Brain microvascular endothelial cell (primary cell): ENCODE measurements at regions not wholly inside any gene's neighbourhood (a gene's known extent, or its start where the extent isn't known, plus 50 kb on each side); places are given as distances from the start of the nearest gene placed in this dataset.

Source experiments
- DNase-seq: peaks from one replicate; pipeline ENCODE4 v3.0.0-alpha.2; 2020
- H3K27ac ChIP-seq: fragments of 250-450 bp; sonication (Bioruptor Pico); 2 replicates; pipeline ENCODE4 v1.5.1; 2020; ENCODE audit warnings: mild to moderate bottlenecking, moderate library complexity
- H3K27me3 ChIP-seq: fragments of 250-450 bp; sonication (Bioruptor Pico); replicated peaks from 2 replicates; pipeline ENCODE4 v1.5.1; 2020; ENCODE audit warnings: mild to moderate bottlenecking
- H3K36me3 ChIP-seq: fragments of 250-450 bp; sonication (Bioruptor Pico); replicated peaks from 2 replicates; pipeline ENCODE4 v1.5.1; 2020; ENCODE audit warnings: mild to moderate bottlenecking
- H3K4me3 ChIP-seq: 2 replicates; pipeline ENCODE4 v1.5.1; 2011; ENCODE audit warnings: low read depth, mild to moderate bottlenecking, control low read depth, low read length, moderate library complexity
- in situ Hi-C: cut with HindIII; loops from 2 replicates; pipeline ENCODE4 v1.10.0; 2017; ENCODE audit warnings: low sequenced_read_pairs, low pct_ligation_motif_present
- TF ChIP-seq, protein P1 (sequence below): IDR thresholded peaks from 2 replicates; pipeline ENCODE4 v1.5.1; 2011; ENCODE audit warnings: low read depth, mild to moderate bottlenecking, moderate library complexity, low read length, control low read depth, inconsistent platforms; ENCODE audit errors: missing control alignments

DNA sequence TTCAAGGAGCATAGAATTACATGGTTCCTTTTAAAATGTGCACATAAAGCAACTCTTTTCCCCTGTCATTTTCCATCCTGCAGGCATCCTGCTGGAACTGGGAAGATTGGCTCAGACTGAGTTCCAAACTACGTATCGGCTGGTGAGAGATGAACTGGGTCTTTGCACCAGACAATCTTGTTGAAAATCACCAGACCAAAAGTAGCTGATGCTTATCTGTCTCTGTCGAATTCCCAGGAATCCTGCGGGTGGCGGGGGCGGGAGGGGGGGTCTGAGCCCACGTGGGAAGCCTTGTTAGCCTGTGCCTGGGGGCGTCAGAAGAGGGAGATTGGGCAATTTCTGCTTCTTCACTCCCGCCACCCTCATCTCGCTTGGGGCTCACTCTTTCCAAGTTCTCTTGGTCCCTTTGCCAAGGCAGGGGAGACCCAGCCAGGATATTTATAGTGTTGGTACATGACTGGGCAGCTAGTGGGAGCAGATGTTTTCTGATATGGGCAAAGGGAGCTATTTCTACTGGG is 90.1 kb upstream of the SLC25A33 start:
- no peaks in the 10 kb centered on the region for H3K27me3 ChIP-seq
- TF ChIP-seq, protein P1, sequence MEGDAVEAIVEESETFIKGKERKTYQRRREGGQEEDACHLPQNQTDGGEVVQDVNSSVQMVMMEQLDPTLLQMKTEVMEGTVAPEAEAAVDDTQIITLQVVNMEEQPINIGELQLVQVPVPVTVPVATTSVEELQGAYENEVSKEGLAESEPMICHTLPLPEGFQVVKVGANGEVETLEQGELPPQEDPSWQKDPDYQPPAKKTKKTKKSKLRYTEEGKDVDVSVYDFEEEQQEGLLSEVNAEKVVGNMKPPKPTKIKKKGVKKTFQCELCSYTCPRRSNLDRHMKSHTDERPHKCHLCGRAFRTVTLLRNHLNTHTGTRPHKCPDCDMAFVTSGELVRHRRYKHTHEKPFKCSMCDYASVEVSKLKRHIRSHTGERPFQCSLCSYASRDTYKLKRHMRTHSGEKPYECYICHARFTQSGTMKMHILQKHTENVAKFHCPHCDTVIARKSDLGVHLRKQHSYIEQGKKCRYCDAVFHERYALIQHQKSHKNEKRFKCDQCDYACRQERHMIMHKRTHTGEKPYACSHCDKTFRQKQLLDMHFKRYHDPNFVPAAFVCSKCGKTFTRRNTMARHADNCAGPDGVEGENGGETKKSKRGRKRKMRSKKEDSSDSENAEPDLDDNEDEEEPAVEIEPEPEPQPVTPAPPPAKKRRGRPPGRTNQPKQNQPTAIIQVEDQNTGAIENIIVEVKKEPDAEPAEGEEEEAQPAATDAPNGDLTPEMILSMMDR, result no peak
- in situ Hi-C loops, result no loop called here
- peak overlapping the region; percentile 28 for H3K27ac ChIP-seq
- H3K36me3 ChIP-seq, result no peaks in the 10 kb centered on the region
- peak; percentile 38 for DNase-seq
- H3K4me3 ChIP-seq, result no peak overlapping the region

DNA sequence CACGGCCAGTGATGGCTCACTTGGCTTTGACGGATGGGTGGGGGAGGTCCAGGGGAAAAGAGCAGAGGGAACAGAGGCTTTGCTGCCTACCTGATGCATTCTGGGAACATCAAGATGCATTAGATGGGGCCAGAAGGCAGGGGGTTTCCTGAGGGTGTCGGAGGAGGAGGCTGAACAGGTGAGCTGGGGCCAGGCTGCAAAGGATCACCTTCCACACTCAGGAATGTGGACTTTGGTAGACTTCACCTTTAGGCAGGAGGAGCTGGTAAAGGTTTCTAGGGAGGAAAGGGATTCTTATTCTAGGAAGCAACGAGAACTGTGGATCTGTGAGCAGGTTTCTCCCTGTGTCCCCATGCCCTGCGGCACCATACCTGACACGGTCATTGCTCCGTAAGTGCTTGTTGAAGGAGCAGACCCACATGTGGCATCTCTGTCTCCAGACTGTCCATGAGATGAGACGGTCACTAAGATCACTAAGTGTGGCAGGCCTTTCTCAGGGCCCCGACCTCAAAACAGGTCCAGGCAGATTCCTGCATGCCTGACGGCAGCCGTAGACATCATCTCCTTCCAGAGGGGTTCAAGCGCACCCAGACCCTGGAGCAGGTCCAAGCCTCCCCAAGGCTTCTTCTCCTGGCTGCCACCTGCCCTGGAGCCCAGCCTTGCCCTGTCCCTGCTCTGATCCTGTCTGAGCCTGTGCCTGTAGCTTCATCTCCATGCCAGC is 89.1 kb upstream of the SLC25A33 start:
- Histone ChIP-seq H3K27me3 (no peaks in the 10 kb centered on the region), H3K36me3 (no peaks in the 10 kb centered on the region), H3K27ac (no peak overlapping the region), H3K4me3 (no peak overlapping the region)
- in situ Hi-C loops, result no loop called here
- TF ChIP-seq, protein P1, result no peak
- no peak for DNase-seq

DNA sequence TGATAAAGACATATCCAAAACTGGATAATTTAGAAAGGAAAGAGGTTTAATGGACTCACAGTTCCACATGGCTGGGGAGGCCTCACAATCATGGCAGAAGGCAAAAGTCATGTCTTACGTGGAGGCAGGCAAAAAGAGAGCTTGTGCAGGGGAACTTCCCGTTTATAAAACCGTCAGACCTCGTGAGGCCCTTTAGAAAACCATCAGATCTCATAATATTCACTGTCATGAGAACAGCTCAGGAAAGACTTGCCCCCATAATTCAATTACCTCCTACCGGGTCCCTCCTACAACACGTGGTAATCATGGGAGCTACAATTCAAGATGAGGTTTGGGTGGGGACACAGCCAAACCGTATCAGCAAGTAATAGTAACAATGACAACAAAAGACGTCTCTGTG is 88.2 kb upstream of the SLC25A33 start:
- Histone ChIP-seq H3K27ac (no peak overlapping the region), H3K36me3 (no peaks in the 10 kb centered on the region), H3K4me3 (no peak overlapping the region), H3K27me3 (no peaks in the 10 kb centered on the region)
- TF ChIP-seq, protein P1, result no peak
- no peak for DNase-seq
- in situ Hi-C loops, result no loop called here

DNA sequence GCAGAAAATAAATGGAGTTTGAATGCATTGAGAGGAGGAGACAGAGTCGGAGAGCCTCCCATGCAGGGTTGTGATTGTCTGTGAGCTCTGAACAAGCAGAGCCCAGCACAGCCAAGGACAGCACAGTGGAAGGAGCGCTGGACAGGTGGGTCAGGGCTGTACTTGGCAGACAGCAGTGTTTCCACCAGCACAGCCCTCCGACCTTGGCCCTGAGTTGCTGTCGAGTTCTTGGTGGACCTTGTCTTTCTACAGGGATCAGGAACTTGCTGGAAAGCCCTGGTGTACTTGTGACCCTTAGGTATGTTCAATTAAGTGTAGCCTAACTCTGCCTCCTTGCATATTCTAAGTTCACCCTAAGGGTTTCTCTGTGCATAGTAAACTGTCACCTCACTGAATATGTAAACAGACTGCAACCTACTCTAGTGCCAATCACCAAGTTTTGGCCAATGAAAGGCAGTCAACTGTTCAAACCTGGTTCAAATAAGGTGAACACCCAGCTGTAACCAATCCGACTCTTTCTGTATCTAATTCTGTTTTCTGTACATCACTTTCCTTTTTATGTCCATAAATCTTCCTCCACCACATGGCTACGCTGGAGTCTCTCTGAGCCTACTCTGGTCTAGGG is 86.6 kb upstream of the SLC25A33 start:
- H3K27me3 ChIP-seq, result no peaks in the 10 kb centered on the region
- no peaks in the 10 kb centered on the region for H3K36me3 ChIP-seq
- no peak overlapping the region for H3K27ac ChIP-seq
- in situ Hi-C loops, result no loop called here
- no peak for DNase-seq
- H3K4me3 ChIP-seq, result no peak overlapping the region
- TF ChIP-seq, protein P1, result no peak

DNA sequence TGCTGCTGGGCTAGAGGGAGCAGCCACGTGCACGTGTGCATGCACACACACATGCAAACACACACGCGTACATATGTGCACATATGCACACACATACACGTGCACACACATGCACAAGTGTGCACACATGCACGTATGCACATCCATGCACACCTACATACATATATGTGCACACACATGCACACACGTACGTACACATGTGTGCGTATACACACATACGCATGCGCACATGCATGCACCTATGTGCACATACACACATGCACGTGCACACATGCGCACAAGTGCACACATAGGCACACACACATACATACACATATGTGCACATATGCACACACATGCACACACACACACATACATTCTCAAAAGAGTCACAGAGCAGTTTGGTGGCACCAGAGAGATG is 85.9 kb upstream of the SLC25A33 start:
- TF ChIP-seq, protein P1, result no peak
- Histone ChIP-seq H3K36me3 (no peaks in the 10 kb centered on the region), H3K27ac (no peak overlapping the region), H3K4me3 (no peak overlapping the region), H3K27me3 (no peaks in the 10 kb centered on the region)
- DNase-seq, result no peak
- in situ Hi-C loops, result no loop called here
